GM10266 (cell line): ENCODE measurements at regions not wholly inside any gene's neighbourhood (a gene's known extent, or its start where the extent isn't known, plus 50 kb on each side); places are given as distances from the start of the nearest gene placed in this dataset.

Experiments used
- DNase-seq: peaks from one replicate; pipeline ENCODE4 v3.0.0; 2012; ENCODE audit errors: extremely low spot score
- CTCF ChIP-seq: IDR thresholded peaks from 2 replicates; pipeline ENCODE4 v1.5.1; 2012; ENCODE audit warnings: mild to moderate bottlenecking, low read depth; ENCODE audit not compliant: control insufficient read depth, insufficient read depth; ENCODE audit errors: missing control alignments

DNA sequence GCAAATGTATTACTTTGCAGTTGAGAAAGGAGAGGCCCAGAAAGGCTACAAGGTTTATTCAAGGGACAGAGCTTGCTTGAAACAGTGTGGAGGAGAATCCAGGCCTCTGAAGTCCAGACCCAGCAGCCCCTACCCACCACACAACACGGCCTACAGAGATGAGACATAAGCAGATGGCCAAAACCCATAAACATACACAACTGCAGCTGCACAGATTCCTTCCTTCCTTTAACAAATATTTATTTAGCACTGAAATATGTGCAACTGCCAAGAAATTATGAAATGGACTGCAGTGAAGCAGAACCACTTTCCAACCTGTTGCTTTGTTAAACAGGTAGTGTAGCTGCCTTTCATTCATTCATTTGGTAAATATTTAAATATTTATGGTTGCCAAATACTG lies 122.3 kb downstream of the SPATA19 start:
- no peak for TF ChIP-seq CTCF
- DNase-seq, result no peak

DNA sequence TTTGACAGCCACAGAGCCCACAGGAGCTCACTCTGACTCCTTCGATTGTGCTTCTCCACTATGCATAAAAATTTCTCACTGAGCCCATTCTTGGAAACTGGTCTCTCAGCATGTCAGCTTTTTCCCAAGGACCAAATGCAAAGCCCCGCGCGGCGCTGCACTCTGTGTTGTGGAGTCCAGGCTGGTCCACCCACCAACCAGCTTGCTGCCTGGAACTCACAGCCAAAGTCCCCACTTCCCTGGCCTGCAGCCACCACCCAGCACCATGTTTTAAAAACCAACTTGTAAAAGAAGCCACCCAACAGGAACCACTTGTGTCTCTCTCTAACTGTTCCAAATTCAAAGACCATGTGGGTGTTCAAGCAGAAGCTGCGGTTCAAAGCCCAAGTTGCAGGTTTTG lies 124.4 kb downstream of the SPATA19 start:
- no peak for TF ChIP-seq CTCF
- DNase-seq, result no peak

GRCh38 chr11:133719532-133720235 lies 125.6 kb downstream of the SPATA19 start:
- DNase-seq, result no peak
- no peak for TF ChIP-seq CTCF

DNA sequence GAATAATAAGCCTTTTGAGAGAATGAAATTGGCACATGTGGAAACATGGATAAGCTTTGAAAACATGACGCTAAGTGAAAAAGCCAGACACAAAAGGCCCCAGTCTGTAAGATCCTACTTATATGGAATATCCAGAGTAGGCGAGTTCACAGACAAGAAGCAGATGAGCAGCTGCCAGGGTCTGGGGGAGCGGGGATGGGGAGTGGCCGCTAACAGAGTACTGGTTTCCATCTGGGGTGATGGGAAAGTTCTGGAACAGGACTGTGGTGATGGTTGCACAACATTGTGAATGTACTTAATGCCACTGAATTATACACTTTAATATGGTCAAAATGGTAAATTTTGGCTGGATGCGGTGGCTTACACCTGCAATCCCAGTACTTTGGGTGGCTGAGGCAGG lies 126.5 kb downstream of the SPATA19 start:
- no peak for TF ChIP-seq CTCF
- no peak for DNase-seq

DNA sequence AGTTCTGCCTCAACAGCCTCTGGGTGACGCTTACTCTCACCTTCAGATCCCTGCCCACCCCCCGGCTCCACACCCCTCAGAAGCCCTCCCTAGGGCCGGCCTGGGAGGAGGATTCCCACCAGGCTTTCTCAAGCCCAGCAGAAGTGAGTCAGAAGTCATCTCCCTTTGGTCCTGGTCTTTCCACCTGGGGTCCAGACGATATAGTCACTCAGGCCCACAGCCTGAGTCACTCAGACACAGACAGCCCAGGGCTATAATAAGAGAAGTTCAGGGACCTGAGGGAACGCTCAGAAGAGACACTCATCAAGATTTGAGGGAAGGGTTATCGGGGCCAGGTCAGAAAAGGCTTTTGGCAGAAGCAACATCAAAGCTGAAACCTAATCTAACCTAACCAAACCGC lies 127.1 kb downstream of the SPATA19 start:
- no peak for DNase-seq
- no peak for TF ChIP-seq CTCF

GRCh38 chr11:133716602-133717001 lies 128.7 kb downstream of the SPATA19 start:
- TF ChIP-seq CTCF, result no peak
- DNase-seq, result no peak

GRCh38 chr11:133715602-133716001 lies 129.7 kb downstream of the SPATA19 start:
- TF ChIP-seq CTCF, result no peak
- no peak for DNase-seq
